ENCODE measurements at regions not wholly inside any gene's neighbourhood (a gene's known extent, or its start where the extent isn't known, plus 50 kb on each side); places are given as distances from the start of the nearest gene placed in this dataset. TPM values are rescaled to one million over a fixed set of nuclear protein-coding genes. Genes with fewer than 3 reads are reported as not detected.
"Not testable (repeated sequence)": the region's sequence is repeated elsewhere in the genome, so short reads cannot be mapped to it uniquely, and the experiment has no call there.

- not testable (repeated sequence) for H3K36me3 ChIP-seq (ENCODE audit: insufficient read depth); H3K27ac ChIP-seq (ENCODE audit: low read depth); H3K4me3 ChIP-seq (ENCODE audit: low read depth, low read length); DNase-seq (ENCODE audit: extremely low spot score); H3K4me1 ChIP-seq (ENCODE audit: insufficient read depth)
Measured at GRCh38 chr3:165915104-165915503, 77.9 kb upstream of the BCHE start.

DNA sequence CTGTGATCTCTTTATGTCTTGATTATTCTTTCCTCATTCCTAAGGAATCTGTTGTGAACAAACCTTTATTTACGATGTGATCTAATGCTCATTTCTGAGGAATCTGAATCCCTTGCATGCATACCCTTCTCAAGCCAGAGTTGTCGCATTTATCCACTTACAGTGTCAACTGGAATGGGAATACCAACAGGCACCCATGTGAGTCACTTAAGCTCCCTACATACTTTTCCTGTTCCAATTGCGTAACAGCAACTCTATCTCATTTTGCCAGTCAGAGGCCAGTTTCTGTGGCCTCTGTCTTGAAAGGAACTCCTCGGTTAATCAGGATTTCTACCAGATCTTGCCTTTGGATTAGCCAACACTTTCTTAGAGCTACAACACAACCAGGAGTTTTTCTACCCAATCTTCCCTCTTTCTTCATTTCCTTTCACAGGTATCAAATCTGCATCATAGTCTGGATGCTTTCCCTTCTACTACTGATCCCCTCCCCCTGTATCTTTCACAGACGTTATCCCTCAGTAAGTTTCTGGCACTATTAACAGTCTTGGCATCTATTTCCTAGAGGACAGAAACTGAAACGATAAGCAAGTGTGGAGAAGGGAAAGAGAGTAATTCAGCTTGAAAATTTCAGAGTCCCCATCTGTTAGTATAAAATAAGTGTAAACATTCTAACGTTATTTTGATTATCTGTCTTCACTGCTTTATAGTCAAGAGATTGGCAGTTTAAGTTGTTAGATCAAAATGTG, 66.8 kb upstream of the BCHE start:
- Histone ChIP-seq H3K36me3 (ENCODE audit: insufficient read depth) (no peaks in the 10 kb centered on the region), H3K27ac (ENCODE audit: low read depth) (no peak overlapping the region), H3K4me3 (ENCODE audit: low read depth, low read length) (no peak overlapping the region), H3K4me1 (ENCODE audit: insufficient read depth) (no peaks in the 10 kb centered on the region)
- WGBS = 65% methylated on average over 7 of the region's 7 CpGs
- no peak for DNase-seq (ENCODE audit: extremely low spot score)

- 73% methylated on average over 1 of the region's 1 CpG for WGBS
- H3K36me3 ChIP-seq (ENCODE audit: insufficient read depth) = no peaks in the 10 kb centered on the region
- H3K27ac ChIP-seq (ENCODE audit: low read depth) = no peak overlapping the region
- H3K4me1 ChIP-seq (ENCODE audit: insufficient read depth) = no peaks in the 10 kb centered on the region
- no peak for DNase-seq (ENCODE audit: extremely low spot score)
- H3K4me3 ChIP-seq (ENCODE audit: low read depth, low read length) = no peak overlapping the region
Measured at GRCh38 chr3:165899066-165899465, 61.8 kb upstream of the BCHE start.

- Histone ChIP-seq H3K27ac (ENCODE audit: low read depth) (no peak overlapping the region), H3K36me3 (ENCODE audit: insufficient read depth) (no peaks in the 10 kb centered on the region), H3K4me3 (ENCODE audit: low read depth, low read length) (no peak overlapping the region), H3K4me1 (ENCODE audit: insufficient read depth) (no peaks in the 10 kb centered on the region)
- 82% methylated on average over 7 of the region's 7 CpGs for WGBS
- DNase-seq (ENCODE audit: extremely low spot score) = no peak
Measured at GRCh38 chr3:165897137-165897536, 59.9 kb upstream of the BCHE start.

- Histone ChIP-seq H3K36me3 (ENCODE audit: insufficient read depth) (no peaks in the 10 kb centered on the region), H3K27ac (ENCODE audit: low read depth) (no peak overlapping the region), H3K4me3 (ENCODE audit: low read depth, low read length) (no peak overlapping the region), H3K4me1 (ENCODE audit: insufficient read depth) (no peaks in the 10 kb centered on the region)
- WGBS = 59% methylated on average over 5 of the region's 5 CpGs
- no peak for DNase-seq (ENCODE audit: extremely low spot score)
Measured at GRCh38 chr3:165895919-165896318, 58.7 kb upstream of the BCHE start.

DNA sequence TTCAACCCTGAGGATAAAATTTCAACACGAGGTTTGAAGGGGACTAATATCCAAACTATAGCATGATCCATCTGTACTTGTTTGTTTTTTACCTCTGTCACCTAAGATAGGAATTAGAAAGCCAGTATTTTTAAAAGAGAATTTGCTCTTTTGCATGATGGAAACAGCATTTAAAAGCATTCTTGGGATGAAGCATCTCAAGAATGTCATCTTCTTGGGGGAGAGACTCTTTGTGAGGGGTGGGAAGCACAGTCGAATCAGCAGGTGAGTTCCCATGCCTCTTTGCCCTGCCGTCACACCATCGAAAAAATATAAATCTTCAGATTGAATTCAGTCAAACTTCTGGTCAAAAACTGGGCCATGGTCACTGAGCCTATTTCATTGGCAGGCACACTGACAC, 55.3 kb upstream of the BCHE start:
- no peaks in the 10 kb centered on the region for H3K36me3 ChIP-seq (ENCODE audit: insufficient read depth)
- WGBS = 80% methylated on average over 4 of the region's 4 CpGs
- no peak overlapping the region for H3K4me3 ChIP-seq (ENCODE audit: low read depth, low read length)
- H3K4me1 ChIP-seq (ENCODE audit: insufficient read depth) = no peaks in the 10 kb centered on the region
- H3K27ac ChIP-seq (ENCODE audit: low read depth) = no peak overlapping the region
- no peak for DNase-seq (ENCODE audit: extremely low spot score)

Small RNA genes in the stretch of these regions (small RNA-seq; reads per million reads assigned to genes)
- gene AC069439.1 (not detected), gene AC072046.1 (not detected), gene AC072046.2 (not detected), gene MTND4LP10 (not detected), gene RN7SKP298 (not detected)
